ENCODE measurements at regions not wholly inside any gene's neighbourhood (a gene's known extent, or its start where the extent isn't known, plus 50 kb on each side); places are given as distances from the start of the nearest gene placed in this dataset.
"Not testable (repeated sequence)": the region's sequence is repeated elsewhere in the genome, so short reads cannot be mapped to it uniquely, and the experiment has no call there.

DNA sequence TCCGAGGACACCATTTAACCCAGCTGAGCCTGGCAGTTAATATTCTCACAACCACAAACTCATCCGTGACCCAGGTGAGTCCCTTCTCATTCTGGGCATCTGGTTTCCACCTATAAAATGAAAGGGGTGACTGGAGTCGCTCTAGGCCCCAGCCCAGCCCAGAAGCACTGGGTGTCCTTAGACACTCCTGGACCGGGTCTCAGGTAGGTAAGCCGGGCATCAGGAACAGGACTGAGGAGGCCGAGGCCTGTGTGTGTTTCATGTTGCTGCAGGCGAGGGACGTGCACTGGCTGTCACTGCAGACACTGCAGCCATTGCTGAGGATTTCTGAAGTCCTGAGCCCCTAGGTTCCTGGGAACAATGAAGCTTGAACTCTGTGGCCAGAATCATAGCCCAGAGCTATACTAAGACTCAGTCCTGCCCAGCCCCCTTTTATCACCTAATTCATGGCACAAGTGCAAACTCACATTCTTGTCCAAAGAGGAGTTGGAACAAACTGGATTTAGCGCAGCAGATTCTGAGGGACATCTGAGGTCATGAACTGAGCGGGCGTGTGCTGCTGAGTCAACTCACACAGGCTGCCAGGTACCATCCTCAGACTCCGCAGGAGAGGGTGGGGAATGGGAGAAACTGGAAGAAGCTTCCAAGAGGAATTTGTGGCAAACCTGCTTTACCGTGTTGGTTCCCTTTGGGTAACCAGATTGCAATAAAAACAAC is 184.9 kb downstream of the FAM43A start:
- Histone ChIP-seq H3K27ac (ENCODE audit: low read depth in 1 of 2, low read length in 1 of 2) (no peak overlapping the region), H3K9me3 (ENCODE audit: control insufficient read depth in 2 of 2, insufficient read depth in 1 of 2, low read length in 1 of 2) (peaks cover 0 to 4% of the 10 kb centered on the region in 2 donors), H3K4me1 (ENCODE audit: control insufficient read depth in 2 of 2, insufficient read depth in 2 of 2, low read length in 2 of 2) (peaks cover 0 to 3% of the 10 kb centered on the region in 2 donors), H3K27me3 (ENCODE audit: control insufficient read depth in 2 of 2, insufficient read depth in 1 of 2, low read length in 1 of 2) (no peaks in the 10 kb centered on the region), H3K4me3 (ENCODE audit: low read length in 2 of 2) (no peak overlapping the region), H3K36me3 (ENCODE audit: control insufficient read depth in 2 of 2, insufficient read depth in 2 of 2, low read length in 1 of 2) (no peaks in the 10 kb centered on the region)
- 98% methylated on average over 13 of the region's 13 CpGs for WGBS
- no peak for DNase-seq (ENCODE audit: low read depth in 6 of 9, low spot score in 9 of 9)

DNA sequence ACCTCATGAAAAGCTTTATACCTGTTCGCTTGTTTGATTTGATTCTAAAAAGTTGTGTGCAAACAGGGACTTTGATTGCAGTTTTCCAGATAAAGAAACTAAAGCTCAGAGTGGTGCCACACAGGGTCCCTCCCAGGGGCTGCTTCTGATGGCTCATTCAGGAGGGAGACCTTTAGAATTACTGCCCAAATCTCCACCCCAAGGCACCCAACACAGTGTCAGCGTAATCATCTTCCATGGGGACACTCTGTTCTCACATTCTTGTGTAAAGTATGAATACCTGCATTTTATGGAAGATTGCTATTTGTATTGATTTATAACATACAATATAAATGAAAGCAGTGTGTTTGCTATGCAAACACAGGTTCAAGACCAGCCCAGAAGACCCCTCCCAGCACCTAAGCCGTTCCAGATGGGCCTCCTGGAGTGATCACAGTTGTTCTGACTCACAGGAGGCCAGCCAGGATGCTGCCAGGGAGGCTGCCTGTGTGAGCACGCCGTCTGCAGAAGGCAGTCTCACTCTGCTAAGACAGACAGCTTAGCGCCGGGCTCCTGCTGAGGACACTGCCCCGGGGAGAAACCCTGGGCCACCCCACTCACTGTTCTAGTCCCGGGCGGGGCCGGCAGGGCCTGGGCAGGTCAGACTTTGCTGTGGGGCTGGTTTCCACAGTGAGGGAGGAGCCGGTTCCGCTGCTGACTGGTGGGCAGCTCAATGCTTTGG is 185.6 kb downstream of the FAM43A start:
- WGBS: 84% methylated on average over 13 of the region's 13 CpGs
- Histone ChIP-seq H3K4me3 (ENCODE audit: low read length in 2 of 2) (no peak overlapping the region), H3K27me3 (ENCODE audit: control insufficient read depth in 2 of 2, insufficient read depth in 1 of 2, low read length in 1 of 2) (no peaks in the 10 kb centered on the region), H3K9me3 (ENCODE audit: control insufficient read depth in 2 of 2, insufficient read depth in 1 of 2, low read length in 1 of 2) (peaks cover 0 to 4% of the 10 kb centered on the region in 2 donors), H3K27ac (ENCODE audit: low read depth in 1 of 2, low read length in 1 of 2) (no peak overlapping the region), H3K36me3 (ENCODE audit: control insufficient read depth in 2 of 2, insufficient read depth in 2 of 2, low read length in 1 of 2) (no peaks in the 10 kb centered on the region), H3K4me1 (ENCODE audit: control insufficient read depth in 2 of 2, insufficient read depth in 2 of 2, low read length in 2 of 2) (peaks cover 0 to 3% of the 10 kb centered on the region in 2 donors)
- no peak for DNase-seq (ENCODE audit: low read depth in 6 of 9, low spot score in 9 of 9)

DNA sequence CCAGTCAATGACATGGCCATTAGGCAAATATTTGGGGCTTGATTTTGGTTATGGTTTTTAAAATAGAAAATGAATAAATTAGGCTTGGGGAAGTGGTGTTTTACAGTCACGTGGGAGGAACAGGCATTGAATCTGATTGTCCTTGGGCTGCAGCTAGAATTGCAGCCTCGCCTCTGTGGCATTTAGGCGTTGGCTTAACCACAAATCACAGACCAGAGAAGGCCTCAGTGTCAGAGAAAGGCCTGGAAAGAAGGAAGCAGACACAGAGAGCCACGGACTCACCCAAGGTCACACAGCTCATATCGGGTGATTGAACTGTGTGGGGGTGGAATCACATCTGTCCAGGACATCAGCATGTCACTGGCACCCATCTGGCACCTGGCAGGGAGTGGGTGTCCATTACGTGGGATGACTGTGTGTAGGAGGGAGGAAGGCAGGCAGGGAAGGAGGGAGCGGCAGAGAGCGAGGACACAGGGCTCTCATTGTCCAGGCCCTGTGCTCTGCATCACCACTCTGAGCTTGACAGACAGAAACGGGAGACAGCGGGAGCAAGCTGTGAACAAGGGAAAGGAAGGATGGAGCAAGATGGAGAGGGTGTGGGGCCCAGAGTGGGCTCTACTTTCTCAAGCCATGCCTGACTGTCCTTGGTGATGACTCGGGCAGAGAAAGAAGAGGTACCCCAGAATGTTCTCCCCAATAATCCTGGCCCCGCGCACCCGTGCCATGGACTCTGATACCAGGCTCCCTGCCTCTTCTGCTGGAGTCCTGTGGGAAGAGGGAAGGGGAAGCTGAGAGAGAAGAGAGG is 186.4 kb downstream of the FAM43A start:
- Histone ChIP-seq H3K4me3 (ENCODE audit: low read length in 2 of 2) (no peak overlapping the region), H3K4me1 (ENCODE audit: control insufficient read depth in 2 of 2, insufficient read depth in 2 of 2, low read length in 2 of 2) (peaks cover 0 to 3% of the 10 kb centered on the region in 2 donors), H3K9me3 (ENCODE audit: control insufficient read depth in 2 of 2, insufficient read depth in 1 of 2, low read length in 1 of 2) (peaks cover 0 to 4% of the 10 kb centered on the region in 2 donors), H3K27ac (ENCODE audit: low read depth in 1 of 2, low read length in 1 of 2) (no peak overlapping the region), H3K27me3 (ENCODE audit: control insufficient read depth in 2 of 2, insufficient read depth in 1 of 2, low read length in 1 of 2) (no peaks in the 10 kb centered on the region), H3K36me3 (ENCODE audit: control insufficient read depth in 2 of 2, insufficient read depth in 2 of 2, low read length in 1 of 2) (no peaks in the 10 kb centered on the region)
- 90% methylated on average over 14 of the region's 14 CpGs for WGBS
- no peak for DNase-seq (ENCODE audit: low read depth in 6 of 9, low spot score in 9 of 9)

DNA sequence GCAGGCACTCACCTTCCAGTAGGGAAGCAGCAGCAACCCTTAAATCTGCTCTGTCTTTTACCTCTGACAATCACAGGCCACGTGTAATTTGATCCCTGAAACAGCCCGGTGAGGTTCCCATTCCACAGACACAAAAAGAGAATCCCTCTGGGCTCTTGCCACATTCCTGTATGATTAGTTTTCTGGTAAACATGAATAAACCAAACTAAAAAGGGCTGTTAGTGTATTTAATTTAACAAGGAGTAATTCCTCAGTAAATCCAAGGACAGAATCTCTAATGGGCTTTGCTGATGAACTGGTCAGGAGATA is 186.9 kb downstream of the FAM43A start:
- H3K4me3 ChIP-seq (ENCODE audit: low read length in 2 of 2): no peak overlapping the region
- 48% methylated on average over 2 of the region's 2 CpGs for WGBS
- H3K27ac ChIP-seq (ENCODE audit: low read depth in 1 of 2, low read length in 1 of 2): no peak overlapping the region
- H3K36me3 ChIP-seq (ENCODE audit: control insufficient read depth in 2 of 2, insufficient read depth in 2 of 2, low read length in 1 of 2): no peaks in the 10 kb centered on the region
- H3K9me3 ChIP-seq (ENCODE audit: control insufficient read depth in 2 of 2, insufficient read depth in 1 of 2, low read length in 1 of 2): peaks cover 0 to 4% of the 10 kb centered on the region in 2 donors
- H3K4me1 ChIP-seq (ENCODE audit: control insufficient read depth in 2 of 2, insufficient read depth in 2 of 2, low read length in 2 of 2): peaks cover 0 to 3% of the 10 kb centered on the region in 2 donors
- DNase-seq (ENCODE audit: low read depth in 6 of 9, low spot score in 9 of 9): no peak
- no peaks in the 10 kb centered on the region for H3K27me3 ChIP-seq (ENCODE audit: control insufficient read depth in 2 of 2, insufficient read depth in 1 of 2, low read length in 1 of 2)

DNA sequence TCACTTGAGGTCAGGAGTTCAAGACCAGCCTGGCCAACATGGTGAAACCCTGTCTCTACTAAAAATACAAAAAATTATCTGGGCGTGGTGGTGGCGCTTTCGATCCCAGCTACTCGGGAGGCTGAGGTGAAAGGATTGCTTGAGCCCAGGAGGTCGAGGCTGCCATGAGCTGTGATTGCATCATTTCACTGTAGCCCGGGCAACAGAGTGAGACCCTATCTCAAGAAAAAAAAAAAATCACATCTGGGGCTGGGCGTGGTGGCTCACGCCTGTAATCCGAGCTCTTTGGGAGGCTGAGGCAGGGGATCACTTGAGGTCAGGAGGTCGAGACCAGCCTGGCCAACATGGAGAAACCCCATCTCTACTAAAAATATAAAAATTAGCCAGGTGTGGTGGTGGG is 187.8 kb downstream of the FAM43A start:
- DNase-seq (ENCODE audit: low read depth in 6 of 9, low spot score in 9 of 9); H3K4me3 ChIP-seq (ENCODE audit: low read length in 2 of 2); H3K36me3 ChIP-seq (ENCODE audit: control insufficient read depth in 2 of 2, insufficient read depth in 2 of 2, low read length in 1 of 2); H3K9me3 ChIP-seq (ENCODE audit: control insufficient read depth in 2 of 2, insufficient read depth in 1 of 2, low read length in 1 of 2); H3K27me3 ChIP-seq (ENCODE audit: control insufficient read depth in 2 of 2, insufficient read depth in 1 of 2, low read length in 1 of 2); H3K27ac ChIP-seq (ENCODE audit: low read depth in 1 of 2, low read length in 1 of 2); H3K4me1 ChIP-seq (ENCODE audit: control insufficient read depth in 2 of 2, insufficient read depth in 2 of 2, low read length in 2 of 2): not testable (repeated sequence)
- WGBS: 98% methylated on average over 10 of the region's 10 CpGs

DNA sequence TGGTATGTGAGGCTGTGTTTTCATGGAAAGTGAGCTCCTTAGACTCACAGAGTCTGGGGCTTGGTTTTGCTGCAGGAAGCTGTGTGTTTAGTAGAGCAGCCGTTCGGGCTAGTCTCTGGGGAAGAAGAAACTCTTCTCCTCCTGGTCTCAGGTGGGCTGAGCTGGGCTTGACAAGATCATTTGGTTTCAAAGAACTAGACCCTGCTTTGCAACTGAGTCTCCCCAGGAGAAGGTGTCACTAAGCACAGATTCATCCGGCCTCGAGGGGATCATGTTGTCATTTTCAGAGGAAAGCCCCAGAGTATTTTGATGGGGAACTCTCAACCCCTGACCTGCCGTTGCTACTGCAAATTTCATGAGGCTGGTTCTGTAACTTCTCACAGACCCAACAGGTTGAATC is 188.5 kb downstream of the FAM43A start:
- peaks cover 0 to 7% of the 10 kb centered on the region in 2 donors for H3K4me1 ChIP-seq (ENCODE audit: control insufficient read depth in 2 of 2, insufficient read depth in 2 of 2, low read length in 2 of 2)
- H3K9me3 ChIP-seq (ENCODE audit: control insufficient read depth in 2 of 2, insufficient read depth in 1 of 2, low read length in 1 of 2): peaks cover 0 to 4% of the 10 kb centered on the region in 2 donors
- no peak for DNase-seq (ENCODE audit: low read depth in 6 of 9, low spot score in 9 of 9)
- no peaks in the 10 kb centered on the region for H3K36me3 ChIP-seq (ENCODE audit: control insufficient read depth in 2 of 2, insufficient read depth in 2 of 2, low read length in 1 of 2)
- no peaks in the 10 kb centered on the region for H3K27me3 ChIP-seq (ENCODE audit: control insufficient read depth in 2 of 2, insufficient read depth in 1 of 2, low read length in 1 of 2)
- H3K4me3 ChIP-seq (ENCODE audit: low read length in 2 of 2): no peak overlapping the region
- WGBS: 77% methylated on average over 5 of the region's 5 CpGs
- H3K27ac ChIP-seq (ENCODE audit: low read depth in 1 of 2, low read length in 1 of 2): no peak overlapping the region

DNA sequence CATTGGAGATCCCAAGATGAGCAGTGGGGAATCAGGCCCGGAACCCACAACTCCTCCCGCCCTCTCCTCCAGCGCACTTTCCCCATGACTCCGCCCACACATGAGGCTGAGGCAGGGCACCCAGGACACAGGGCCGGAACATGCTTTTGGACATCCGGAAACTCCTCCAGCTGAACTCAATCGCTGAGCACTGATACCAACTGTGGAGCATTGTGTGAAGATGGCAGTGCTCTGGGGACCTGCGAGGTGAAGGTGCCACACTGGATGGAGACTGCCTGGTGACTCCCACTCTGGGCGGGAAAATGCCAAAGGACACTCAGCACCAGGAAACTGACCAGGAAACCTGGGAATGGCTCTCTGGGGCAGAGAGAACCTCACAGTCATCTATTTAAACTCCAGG is 189.1 kb downstream of the FAM43A start:
- Histone ChIP-seq H3K9me3 (ENCODE audit: control insufficient read depth in 2 of 2, insufficient read depth in 1 of 2, low read length in 1 of 2) (peaks cover 0 to 3% of the 10 kb centered on the region in 2 donors), H3K27me3 (ENCODE audit: control insufficient read depth in 2 of 2, insufficient read depth in 1 of 2, low read length in 1 of 2) (no peaks in the 10 kb centered on the region), H3K36me3 (ENCODE audit: control insufficient read depth in 2 of 2, insufficient read depth in 2 of 2, low read length in 1 of 2) (no peaks in the 10 kb centered on the region), H3K4me3 (ENCODE audit: low read length in 2 of 2) (no peak overlapping the region), H3K4me1 (ENCODE audit: control insufficient read depth in 2 of 2, insufficient read depth in 2 of 2, low read length in 2 of 2) (peaks cover 2 to 13% of the 10 kb centered on the region in 2 donors), H3K27ac (ENCODE audit: low read depth in 1 of 2, low read length in 1 of 2) (no peak overlapping the region)
- no peak for DNase-seq (ENCODE audit: low read depth in 6 of 9, low spot score in 9 of 9)
- 97% methylated on average over 9 of the region's 9 CpGs for WGBS

DNA sequence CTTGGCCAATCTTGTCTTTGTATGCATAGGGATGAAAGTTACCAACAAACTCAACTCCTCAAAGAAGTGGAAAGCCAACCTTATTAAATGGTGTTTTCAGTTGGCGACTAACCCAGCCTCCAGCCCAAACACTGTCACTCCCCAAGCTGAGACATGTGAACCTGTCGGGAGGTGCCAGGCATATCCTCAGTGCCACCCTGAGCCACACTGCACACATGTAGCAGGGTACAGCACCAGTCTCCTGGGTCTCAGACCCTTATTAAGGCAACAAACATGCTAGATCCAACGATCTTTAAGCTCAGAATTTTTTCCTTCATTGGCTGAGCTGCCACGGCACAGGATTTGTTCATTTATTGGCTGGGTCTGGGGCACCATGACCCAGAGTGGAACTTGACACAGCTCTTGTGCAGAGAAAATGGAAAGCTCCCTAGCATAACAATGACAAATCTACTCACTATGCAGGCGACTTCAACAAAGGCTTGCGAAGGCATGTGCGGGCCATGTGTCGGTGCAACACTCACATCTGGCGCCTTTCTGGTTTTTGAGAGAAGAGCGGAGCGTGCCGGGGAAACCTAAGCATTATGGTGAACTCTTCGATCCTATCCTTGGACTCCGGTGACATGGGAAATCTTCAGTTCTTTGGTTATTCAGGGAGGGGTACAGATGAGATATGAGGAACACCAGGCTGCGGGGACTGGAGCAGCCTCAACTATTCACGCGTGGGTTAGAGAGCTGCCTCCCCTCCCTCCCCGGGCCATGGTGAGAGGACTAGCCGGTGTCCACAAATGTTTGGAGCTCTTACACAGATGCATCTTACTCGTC is 190.1 kb downstream of the FAM43A start:
- no peak overlapping the region for H3K4me3 ChIP-seq (ENCODE audit: low read length in 2 of 2)
- WGBS: 96% methylated on average over 20 of the region's 20 CpGs
- H3K27me3 ChIP-seq (ENCODE audit: control insufficient read depth in 2 of 2, insufficient read depth in 1 of 2, low read length in 1 of 2): no peaks in the 10 kb centered on the region
- H3K4me1 ChIP-seq (ENCODE audit: control insufficient read depth in 2 of 2, insufficient read depth in 2 of 2, low read length in 2 of 2): peaks cover 2 to 23% of the 10 kb centered on the region in 2 donors
- H3K9me3 ChIP-seq (ENCODE audit: control insufficient read depth in 2 of 2, insufficient read depth in 1 of 2, low read length in 1 of 2): no peaks in the 10 kb centered on the region
- no peak for DNase-seq (ENCODE audit: low read depth in 6 of 9, low spot score in 9 of 9)
- H3K27ac ChIP-seq (ENCODE audit: low read depth in 1 of 2, low read length in 1 of 2): no peak overlapping the region
- no peaks in the 10 kb centered on the region for H3K36me3 ChIP-seq (ENCODE audit: control insufficient read depth in 2 of 2, insufficient read depth in 2 of 2, low read length in 1 of 2)

Data from thymus (tissue), 11 donors.